Kidney (tissue), 13 donors: ENCODE measurements at regions not wholly inside any gene's neighbourhood (a gene's known extent, or its start where the extent isn't known, plus 50 kb on each side); places are given as distances from the start of the nearest gene placed in this dataset.

ENCODE experiments used
- DNase-seq, 5 donors: peaks; one replicate each; pipeline ENCODE4 v3.0.0-alpha.2; 2013 to 2020
- FAIRE-seq: peaks from 2 replicates; lab custom pipeline; 2012; peaks lifted over from hg19 to GRCh38; lab: Jason Lieb, UNC
- H3K27ac ChIP-seq, 2 donors: one replicate each; pipeline ENCODE4 v1.7.0; 2013; ENCODE audit warnings: low read depth in 2 of 2, low read length in 2 of 2, inconsistent platforms in 1 of 2
- H3K27me3 ChIP-seq: one replicate; pipeline ENCODE4 v1.7.1; 2013; ENCODE audit warnings: low read length, inconsistent platforms; ENCODE audit not compliant: control insufficient read depth, insufficient read depth
- H3K36me3 ChIP-seq, 3 donors: one replicate each; pipeline versions ENCODE4 v1.7.0 to v1.7.1; 2013; ENCODE audit warnings: low read length in 3 of 3, control low read depth in 1 of 3, inconsistent platforms in 1 of 3; ENCODE audit not compliant: insufficient read depth in 3 of 3, control insufficient read depth in 2 of 3
- H3K4me1 ChIP-seq, 3 donors: one replicate each; pipeline versions ENCODE4 v1.7.0 to v1.7.1; 2013; ENCODE audit warnings: low read length in 3 of 3, inconsistent platforms in 1 of 3, low read depth in 1 of 3; ENCODE audit not compliant: control insufficient read depth in 2 of 3, insufficient read depth in 2 of 3
- H3K4me3 ChIP-seq, 3 donors: one replicate each; pipeline versions ENCODE4 v1.7.0 to v1.8.1; 2013; ENCODE audit warnings: low read length in 3 of 3, control low read depth in 1 of 3, inconsistent platforms in 1 of 3
- H3K9ac ChIP-seq, 3 donors: one replicate each; pipeline versions ENCODE4 v1.7.0 to v1.7.1; 2013; ENCODE audit warnings: low read length in 3 of 3, control low read depth in 1 of 3, inconsistent platforms in 1 of 3
- H3K9me3 ChIP-seq, 3 donors: one replicate each; pipeline versions ENCODE4 v1.7.0 to v1.7.1; 2013; ENCODE audit warnings: low read length in 3 of 3, control low read depth in 1 of 3, inconsistent platforms in 1 of 3; ENCODE audit not compliant: control insufficient read depth in 2 of 3, insufficient read depth in 1 of 3
- intact Hi-C: fragments of 100-400 bp; cut with DNase I; formaldehyde crosslinking; loops from one replicate; pipeline ENCODE4 v1.11.1; 2022
- TF ChIP-seq, protein P1 (sequence below): IDR thresholded peaks from 3 replicates; pipeline ENCODE4 v1.5.1; 2012; ENCODE audit warnings: mild to moderate bottlenecking, moderate library complexity, borderline replicate concordance; ENCODE audit not compliant: insufficient read depth; ENCODE audit errors: extremely low read depth
- donor health status: control.
- donor health status: control.
- donor health status: control.
- donor health status: control.
- donor health status: control.
- donor health status: DM: yes; HTN: yes; CAD: no.
- donor health status: Normal renal cell carcinoma (clear cell type).

DNA sequence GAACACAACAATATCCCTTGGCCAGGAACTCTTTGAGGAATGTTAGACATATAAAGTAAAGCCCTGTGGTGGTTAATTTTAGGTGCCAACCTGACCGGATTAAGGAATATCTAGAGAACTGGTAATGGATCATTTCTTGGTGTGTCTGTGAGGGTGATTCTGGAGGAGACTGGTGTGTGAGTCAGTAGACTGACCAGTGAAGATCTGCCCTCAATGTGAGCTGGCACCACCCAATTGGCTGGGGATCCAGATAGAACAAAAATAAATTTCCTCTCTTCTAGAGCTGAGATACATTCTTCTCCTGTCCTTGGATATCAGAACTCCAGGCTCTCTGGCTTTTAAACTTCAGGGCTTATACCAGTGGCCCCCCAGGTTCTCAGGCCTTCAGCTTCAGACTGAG, 56.2 kb upstream of the TNPO1 start:
- H3K9me3 ChIP-seq: no peaks in the 10 kb centered on the region
- no peaks in the 10 kb centered on the region for H3K4me1 ChIP-seq
- no peaks in the 10 kb centered on the region for H3K27me3 ChIP-seq
- FAIRE-seq: no peak
- no peak for DNase-seq
- H3K4me3 ChIP-seq: no peak overlapping the region
- H3K27ac ChIP-seq: no peak overlapping the region
- H3K36me3 ChIP-seq: no peaks in the 10 kb centered on the region
- intact Hi-C loops: no loop called here
- H3K9ac ChIP-seq: no peak overlapping the region
- TF ChIP-seq, protein P1, sequence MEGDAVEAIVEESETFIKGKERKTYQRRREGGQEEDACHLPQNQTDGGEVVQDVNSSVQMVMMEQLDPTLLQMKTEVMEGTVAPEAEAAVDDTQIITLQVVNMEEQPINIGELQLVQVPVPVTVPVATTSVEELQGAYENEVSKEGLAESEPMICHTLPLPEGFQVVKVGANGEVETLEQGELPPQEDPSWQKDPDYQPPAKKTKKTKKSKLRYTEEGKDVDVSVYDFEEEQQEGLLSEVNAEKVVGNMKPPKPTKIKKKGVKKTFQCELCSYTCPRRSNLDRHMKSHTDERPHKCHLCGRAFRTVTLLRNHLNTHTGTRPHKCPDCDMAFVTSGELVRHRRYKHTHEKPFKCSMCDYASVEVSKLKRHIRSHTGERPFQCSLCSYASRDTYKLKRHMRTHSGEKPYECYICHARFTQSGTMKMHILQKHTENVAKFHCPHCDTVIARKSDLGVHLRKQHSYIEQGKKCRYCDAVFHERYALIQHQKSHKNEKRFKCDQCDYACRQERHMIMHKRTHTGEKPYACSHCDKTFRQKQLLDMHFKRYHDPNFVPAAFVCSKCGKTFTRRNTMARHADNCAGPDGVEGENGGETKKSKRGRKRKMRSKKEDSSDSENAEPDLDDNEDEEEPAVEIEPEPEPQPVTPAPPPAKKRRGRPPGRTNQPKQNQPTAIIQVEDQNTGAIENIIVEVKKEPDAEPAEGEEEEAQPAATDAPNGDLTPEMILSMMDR: no peak

DNA sequence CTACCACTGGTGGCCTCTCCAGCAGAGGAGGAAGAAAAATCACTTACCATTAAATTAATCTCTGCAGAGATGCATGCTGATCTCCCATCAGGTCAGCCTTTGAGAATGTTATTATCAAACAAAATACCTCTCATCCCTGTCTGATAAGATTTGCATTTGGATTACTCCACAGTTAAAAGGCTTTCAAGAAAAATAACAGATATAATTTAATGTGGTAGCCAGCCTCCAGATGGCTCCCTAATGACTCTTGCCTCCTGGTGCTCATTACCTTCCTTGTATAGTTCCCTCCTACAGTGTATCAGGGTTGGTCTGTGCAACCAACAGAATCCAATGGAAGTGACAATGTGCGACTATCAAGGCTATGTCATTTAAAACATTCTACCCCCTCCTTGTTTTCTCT, 63.6 kb upstream of the TNPO1 start:
- no peak overlapping the region for H3K4me3 ChIP-seq
- H3K27ac ChIP-seq: no peak overlapping the region
- intact Hi-C loops: no loop called here
- H3K36me3 ChIP-seq: no peaks in the 10 kb centered on the region
- no peaks in the 10 kb centered on the region for H3K4me1 ChIP-seq
- DNase-seq: no peak
- H3K9me3 ChIP-seq: no peaks in the 10 kb centered on the region
- TF ChIP-seq, protein P1: no peak
- H3K27me3 ChIP-seq: no peaks in the 10 kb centered on the region
- H3K9ac ChIP-seq: no peak overlapping the region
- no peak for FAIRE-seq

DNA sequence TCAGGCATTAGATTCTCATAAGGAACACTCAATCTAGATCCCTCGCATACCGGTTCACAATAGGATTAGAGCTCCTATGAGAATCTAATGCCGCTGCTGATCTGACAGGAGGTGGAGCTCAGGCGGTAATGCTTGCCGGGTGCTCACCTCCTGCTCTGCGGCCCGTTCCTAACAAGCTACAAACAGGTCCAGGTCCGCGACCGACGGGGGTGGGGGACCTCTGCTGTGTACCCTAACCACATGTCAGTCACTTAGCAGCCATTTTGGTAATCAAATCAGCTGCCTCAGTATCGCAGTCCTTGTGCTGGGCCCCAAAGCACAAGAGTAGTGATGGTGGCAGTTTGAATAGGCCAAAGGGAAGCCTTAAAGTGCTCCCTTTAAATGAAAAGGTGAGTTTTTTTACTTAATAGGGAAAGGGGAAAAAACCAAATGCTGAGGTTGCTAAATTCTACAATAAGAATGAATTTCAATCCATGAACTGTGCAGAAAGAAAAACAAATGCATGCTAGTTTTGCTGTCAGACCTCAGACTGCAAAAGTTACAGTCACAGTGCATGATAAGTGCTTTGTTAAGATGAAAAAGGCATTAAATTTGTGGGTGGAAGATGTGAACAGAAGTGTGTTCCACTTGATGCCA, 67.0 kb upstream of the TNPO1 start:
- Histone ChIP-seq H3K27me3 (no peaks in the 10 kb centered on the region), H3K9me3 (no peaks in the 10 kb centered on the region), H3K4me3 (no peak overlapping the region), H3K9ac (no peak overlapping the region), H3K4me1 (no peaks in the 10 kb centered on the region), H3K36me3 (no peaks in the 10 kb centered on the region), H3K27ac (no peak overlapping the region)
- intact Hi-C loops: no loop called here
- TF ChIP-seq, protein P1: no peak
- FAIRE-seq (no peak), DNase-seq (no peak)

DNA sequence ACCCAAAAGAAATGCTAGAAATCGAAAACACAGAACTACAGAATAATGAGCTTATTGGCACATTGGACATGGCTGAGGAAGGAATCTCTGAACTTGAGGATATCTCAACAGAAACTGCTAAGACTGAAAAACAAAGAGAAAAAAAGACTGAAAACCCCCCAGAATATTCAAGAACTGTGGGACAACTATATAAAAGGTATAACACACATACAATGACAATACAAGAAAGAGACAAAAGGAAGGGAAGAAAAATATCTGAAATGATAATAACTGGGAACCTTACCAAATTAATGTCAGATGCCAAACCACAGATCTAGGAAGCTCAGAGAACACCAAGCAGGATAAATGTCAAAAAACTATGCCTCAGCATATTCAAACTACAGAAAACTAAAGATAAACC, 68.6 kb upstream of the TNPO1 start:
- Histone ChIP-seq H3K36me3 (no peaks in the 10 kb centered on the region), H3K9ac (no peak overlapping the region), H3K27ac (no peak overlapping the region), H3K4me1 (no peaks in the 10 kb centered on the region), H3K9me3 (no peaks in the 10 kb centered on the region), H3K4me3 (no peak overlapping the region), H3K27me3 (no peaks in the 10 kb centered on the region)
- DNase-seq (no peak), FAIRE-seq (no peak)
- intact Hi-C loops: no loop called here
- TF ChIP-seq, protein P1: no peak
